HTR-8/SVneo (cell line): ENCODE measurements at regions not wholly inside any gene's neighbourhood (a gene's known extent, or its start where the extent isn't known, plus 50 kb on each side); places are given as distances from the start of the nearest gene placed in this dataset.

ENCODE experiments used
- DNase-seq: peaks from one replicate; pipeline ENCODE4 v3.0.0; 2011; ENCODE audit warnings: low spot score, mixed read lengths; ENCODE audit not compliant: insufficient read length
- FAIRE-seq: peaks from 2 replicates; lab custom pipeline; 2011; peaks lifted over from hg19 to GRCh38; lab: Jason Lieb, UNC

DNA sequence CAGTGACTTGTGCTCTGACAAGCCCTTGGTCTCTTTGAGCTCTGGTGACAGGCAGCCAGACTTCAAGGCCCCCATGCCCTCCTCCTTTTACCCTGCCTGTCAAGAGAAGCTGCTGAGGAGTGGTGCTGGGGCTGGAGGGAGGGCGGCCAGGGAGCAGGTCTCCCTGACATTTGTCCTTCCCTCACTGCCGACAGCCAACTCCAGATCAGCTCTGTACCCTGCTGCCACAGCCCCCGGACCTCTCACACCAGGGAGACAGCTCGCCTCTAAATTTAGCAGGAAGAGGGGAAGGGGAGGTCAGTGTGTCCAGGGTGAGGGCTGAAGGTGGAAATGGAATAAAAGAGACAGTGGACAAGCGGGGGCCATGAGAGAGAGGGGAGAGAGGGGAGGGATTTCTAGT, 155.8 kb downstream of the TDRD15 start:
- no peak for DNase-seq
- FAIRE-seq = peak; percentile 26

DNA sequence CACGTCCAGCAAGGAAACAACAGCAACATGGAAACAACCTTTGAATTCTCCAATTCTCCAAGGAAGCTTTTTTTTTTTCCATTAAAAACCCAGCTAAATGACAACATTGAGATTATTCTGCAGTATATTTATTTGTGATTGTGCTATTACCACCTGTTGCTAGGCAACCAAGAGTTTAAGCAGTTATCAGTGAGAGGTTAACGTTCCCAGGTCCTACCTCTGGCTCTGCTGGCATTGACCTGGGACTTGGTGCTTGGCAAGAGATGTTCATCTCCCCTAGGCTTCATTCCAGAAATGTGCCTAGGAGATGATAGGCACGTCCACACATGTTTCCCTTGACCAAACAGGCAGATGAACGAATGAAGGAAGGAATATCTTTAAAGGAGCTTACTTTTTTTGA, 157.0 kb downstream of the TDRD15 start:
- DNase-seq = no peak
- FAIRE-seq = no peak

GRCh38 chr2:21281384-21281783, 157.6 kb downstream of the TDRD15 start:
- DNase-seq (no peak), FAIRE-seq (peak; percentile 79)

- FAIRE-seq (peak; percentile 28), DNase-seq (no peak)
These were observed 158.2 kb downstream of the TDRD15 start for GRCh38 chr2:21281791-21282514.

DNA sequence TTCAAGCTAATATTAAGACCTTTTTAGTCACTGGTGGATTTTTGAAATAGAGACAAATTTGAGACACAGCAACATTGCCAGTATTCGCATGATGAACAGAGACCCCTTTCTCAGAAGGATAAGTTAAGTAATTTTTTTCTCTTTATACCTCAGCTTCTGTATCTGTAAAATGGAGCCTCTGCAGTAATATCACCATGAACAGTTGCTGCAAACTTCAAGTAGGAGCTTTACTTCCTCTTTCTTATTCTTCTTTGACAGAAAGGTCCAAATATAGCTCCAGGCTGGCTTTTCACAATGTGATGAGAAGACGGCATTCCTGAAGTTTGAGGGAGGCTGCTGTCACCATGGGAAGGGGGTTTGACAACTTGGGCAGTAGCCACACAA, 158.7 kb downstream of the TDRD15 start:
- FAIRE-seq (no peak), DNase-seq (no peak)

GRCh38 chr2:21288299-21288698, 164.5 kb downstream of the TDRD15 start:
- DNase-seq (no peak), FAIRE-seq (no peak)

DNA sequence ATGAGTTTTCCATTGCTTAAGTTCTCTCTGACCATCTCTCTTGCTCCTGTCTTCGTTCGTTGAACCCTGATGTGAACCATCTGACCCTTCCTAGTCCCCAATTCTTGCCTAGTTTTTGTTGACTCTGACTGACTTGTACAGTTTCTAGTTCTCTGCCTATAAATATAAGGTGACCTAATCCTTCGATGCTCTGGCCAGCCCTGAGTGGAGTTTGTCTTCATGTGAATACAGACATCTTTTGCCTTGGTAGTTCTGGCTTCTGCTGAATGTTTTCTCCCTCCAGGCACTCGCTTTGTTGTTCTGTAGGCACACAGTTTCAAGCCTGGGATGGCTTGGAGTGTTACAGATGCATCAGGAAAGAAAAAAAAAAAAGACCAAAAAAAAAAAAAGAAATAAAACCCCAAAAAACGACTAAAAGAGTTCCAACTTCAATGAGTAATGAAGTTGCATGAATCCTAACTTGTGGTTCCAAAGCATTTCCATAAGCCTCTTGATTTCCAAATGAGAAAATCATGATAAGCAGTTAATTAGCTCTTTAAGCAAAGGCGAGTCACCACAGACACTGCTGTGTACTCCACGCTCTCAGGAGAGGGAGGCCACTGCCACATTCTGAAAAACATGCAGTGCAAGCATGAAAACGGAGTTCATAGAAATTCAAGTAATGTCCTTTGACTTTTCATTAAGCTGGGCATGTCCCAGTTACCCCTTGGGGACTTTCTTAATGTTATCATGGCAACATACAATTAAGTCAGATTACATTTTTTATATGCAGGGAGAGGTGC, 165.2 kb downstream of the TDRD15 start:
- FAIRE-seq = no peak

DNA sequence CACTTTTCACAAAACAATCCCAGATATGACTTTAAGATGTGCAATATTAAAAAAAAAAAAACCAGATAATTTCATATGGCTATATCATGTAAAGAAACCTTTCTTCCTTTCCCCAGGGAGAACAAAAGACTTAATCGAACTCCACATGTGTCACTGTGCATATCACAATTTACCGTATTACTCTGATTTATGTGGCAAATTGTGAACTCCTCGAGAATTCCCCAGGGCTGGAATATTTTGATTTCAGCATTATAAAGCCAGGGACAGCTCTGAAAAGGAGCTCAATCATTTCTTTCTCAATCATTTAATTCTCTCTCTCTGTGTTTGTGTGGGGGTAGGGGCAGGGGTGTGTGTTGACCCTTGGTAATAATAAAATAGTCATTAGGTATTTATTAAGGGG, 165.8 kb downstream of the TDRD15 start:
- FAIRE-seq (no peak), DNase-seq (no peak)

More for the DNA sequence above, 165.2 kb downstream of the TDRD15 start:
- DNase-seq = no peak

DNA sequence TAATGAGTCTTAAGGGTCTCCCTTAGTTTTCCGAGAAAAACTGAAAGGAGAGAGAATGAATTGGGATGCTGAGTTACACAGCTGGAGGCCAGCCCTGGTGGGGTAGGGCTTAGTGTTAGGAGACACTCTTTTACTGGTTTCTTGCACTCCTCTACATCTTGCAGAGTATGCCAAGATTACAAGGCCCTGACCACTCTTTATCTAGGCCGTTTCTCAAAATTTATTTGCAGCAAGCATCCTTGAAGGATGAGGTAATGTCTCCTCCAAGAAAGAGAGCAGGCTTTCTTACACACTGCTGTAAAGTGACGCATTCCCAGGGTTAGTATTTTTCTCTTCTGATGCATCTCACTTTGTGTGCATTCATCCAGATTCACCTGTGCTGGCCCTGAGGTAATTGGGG, 166.2 kb downstream of the TDRD15 start:
- no peak for FAIRE-seq
- no peak for DNase-seq

DNA sequence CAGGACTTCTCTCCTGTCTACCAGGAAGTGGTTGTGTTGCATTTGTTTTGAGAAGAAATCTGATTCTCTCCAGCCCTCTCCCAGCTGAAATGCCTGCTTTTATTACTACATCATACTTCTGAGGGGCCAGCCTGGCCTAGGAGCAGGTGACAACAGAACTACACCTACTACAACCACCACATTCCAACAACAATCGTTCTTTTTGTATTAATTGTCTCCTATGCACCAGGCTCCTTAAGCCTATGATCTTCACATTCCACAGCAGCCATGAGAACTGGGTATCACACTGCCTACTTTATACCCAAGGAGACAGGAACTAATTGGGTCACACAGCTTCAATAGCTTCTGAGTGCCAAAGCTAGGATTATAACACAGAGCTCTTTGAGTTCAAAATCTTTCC, 167.7 kb downstream of the TDRD15 start:
- FAIRE-seq (no peak), DNase-seq (no peak)

- FAIRE-seq (no peak), DNase-seq (no peak)
These were observed 170.7 kb downstream of the TDRD15 start for GRCh38 chr2:21294446-21294845.

DNA sequence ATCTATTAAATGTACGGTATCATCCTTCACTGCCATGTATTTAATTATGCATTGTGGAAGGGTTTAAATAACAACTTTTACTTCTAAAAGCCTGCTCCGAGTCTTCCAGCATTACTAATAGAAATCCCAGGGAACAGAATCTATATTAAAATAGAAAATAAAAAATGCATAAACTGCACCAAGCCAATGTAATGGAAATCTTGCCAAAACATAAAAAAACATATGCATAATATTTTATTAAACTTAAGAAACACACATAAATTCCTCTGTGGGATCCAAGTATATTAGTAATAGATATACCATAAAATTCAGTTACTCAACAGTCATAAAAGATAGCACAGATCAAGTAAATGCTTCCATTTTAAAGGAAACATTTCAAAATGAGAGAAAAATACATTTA, 175.6 kb downstream of the TDRD15 start:
- FAIRE-seq = no peak
- no peak for DNase-seq

DNA sequence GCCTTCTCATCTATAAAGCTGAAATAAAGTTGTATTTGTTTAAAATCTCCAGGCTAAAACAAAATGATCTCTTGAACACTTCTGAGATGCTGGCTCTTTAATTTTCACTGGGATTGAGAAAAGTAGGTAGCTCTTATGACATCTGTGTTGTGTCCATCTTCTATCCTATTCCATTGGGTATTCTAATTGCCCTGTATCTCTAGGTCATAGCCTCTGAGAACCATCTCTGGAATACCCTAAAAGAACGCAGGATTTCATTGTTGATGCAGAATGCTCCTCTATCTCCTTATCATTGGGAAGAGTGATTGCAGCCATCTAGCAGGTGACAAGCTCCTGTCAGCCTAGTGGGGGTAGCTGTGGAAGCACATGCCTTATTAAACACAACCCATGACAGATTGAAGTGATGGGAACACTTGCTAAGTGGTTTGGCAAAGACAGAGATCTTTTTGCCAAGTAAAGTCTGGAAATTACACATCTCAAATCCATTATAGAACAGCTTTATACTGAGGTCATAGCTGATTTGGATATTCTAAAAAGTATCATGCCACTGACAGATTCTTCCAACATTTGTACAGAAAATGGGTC, 178.2 kb downstream of the TDRD15 start:
- no peak for FAIRE-seq
- no peak for DNase-seq

DNA sequence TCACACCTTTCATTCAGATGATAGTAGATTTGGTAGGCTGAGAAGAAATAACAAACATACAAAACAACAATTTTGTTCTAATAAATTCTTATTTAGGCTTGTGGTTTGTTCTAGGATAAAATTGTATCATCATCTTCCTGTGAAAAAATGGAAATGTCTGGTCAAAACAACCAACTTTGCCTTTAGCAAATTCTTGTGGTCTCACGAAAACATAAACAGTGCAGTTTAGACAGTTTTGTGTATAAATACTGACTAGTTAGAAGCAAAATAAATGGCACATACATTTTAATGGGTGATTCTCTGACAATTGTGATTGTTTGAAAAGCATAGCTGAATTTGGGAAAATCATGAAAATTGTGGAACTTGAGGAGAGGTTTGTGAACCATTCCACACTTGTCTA, 180.1 kb downstream of the TDRD15 start:
- DNase-seq (no peak), FAIRE-seq (no peak)

- FAIRE-seq = no peak
- no peak for DNase-seq
These were observed 181.8 kb downstream of the TDRD15 start for GRCh38 chr2:21305581-21305980.

DNA sequence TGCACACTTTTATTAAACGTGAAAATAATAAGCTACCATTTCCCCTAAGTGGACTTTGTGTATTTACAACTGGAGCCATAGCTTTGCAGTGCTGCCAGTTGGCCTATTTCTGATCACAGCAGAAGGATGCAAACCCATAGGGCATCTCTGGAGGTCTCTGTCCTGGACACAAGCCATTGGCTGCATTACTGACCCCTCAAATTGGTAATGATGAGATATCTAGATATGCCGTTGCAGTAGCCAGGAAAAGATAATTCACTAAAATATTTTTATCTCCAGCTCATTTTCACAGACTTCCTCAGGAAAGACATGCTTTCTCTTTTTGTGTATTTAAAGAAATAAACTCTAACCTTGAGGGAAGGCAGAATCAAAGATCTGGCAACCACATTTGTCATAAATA, 182.5 kb downstream of the TDRD15 start:
- no peak for FAIRE-seq

DNA sequence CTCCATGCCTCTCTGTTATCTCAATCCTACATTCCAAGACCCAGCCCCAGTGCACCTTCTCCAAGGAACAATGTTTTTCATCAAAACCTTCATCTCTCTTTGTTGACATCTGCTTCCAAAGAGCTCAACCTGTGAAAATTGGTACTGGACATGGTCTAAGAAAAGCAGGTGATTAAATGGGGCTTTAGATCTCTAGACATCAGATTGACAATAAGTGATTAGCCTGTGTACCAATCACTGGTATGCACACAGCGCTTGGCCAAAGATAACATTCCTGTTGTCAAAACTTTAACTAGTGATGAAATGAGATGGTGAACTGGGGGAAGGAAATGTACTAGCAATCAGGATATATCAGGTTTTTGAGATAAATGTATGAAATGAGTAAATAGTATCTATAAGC, 183.3 kb downstream of the TDRD15 start:
- DNase-seq = no peak
- no peak for FAIRE-seq

More for the DNA sequence above, 182.5 kb downstream of the TDRD15 start:
- no peak for DNase-seq

GRCh38 chr2:21310493-21310892, 186.7 kb downstream of the TDRD15 start:
- DNase-seq = no peak
- FAIRE-seq = no peak

DNA sequence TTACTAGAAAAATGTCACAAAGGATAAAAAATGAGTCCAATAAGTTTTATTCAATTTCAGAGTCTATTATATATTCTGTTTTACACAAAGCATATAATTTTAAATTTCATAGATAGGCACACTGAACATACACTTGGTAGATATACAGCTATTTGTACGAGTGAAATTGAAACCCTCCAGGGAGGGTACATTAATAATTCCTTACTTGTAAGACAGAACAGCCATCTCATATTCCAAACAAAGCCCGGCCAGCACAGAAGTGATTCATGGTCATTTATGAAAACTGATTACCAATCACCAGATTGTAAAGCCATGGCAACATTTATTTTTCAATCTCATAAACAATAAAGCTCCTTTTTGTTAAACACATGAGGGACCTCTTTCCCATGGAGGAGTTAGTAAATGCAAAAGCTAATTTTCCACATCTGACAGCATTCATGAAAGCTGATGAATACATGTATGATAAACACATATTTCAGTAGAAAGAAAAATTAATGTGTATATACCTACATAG, 190.6 kb downstream of the TDRD15 start:
- FAIRE-seq = no peak
- DNase-seq = no peak

DNA sequence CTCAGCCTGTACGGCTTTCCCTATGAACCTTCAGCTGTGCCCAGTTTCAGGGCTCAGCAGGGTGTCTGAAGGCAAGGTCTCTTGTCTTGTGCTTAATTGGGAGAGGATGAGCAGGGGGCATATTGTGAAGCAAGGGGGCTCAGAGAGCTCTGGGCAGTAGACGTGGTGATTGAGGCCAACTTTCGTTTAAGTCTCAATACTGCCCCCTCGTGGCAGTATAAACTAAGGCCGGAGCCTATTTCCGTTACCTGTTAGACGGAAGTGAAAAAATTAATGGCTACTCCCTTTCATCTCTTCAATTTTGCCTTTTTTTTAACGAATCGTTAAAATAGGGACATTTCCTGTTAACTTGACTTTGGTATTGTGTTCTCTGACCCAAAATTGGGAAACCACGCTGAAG, 193.4 kb downstream of the TDRD15 start:
- peak; percentile 10 for DNase-seq
- no peak for FAIRE-seq

DNA sequence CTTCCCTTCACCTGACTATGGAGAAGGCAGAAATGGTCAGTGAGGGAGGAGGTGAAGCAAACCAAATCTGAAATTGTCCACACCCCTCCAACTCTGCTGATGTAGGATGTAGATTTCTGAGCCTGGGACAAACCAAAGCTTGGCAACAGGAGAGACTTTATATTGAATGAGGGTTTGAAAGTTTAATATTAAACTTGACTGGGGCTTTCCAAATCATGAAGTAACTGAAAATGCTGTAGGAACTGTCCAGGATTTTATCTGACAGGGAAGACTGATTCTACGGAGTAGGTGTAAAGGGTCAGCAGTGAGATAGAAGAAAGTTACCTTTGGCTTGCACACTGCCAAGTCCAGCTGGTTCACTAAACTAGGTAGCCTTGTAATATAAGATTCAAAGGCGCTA, 194.5 kb downstream of the TDRD15 start:
- DNase-seq (no peak), FAIRE-seq (no peak)
